K562 (cell line): ENCODE measurements at regions not wholly inside any gene's neighbourhood (a gene's known extent, or its start where the extent isn't known, plus 50 kb on each side); places are given as distances from the start of the nearest gene placed in this dataset.
A peak's percentile ranks its signal among the peaks of the same experiment; 100 is the strongest.

Source experiments
- ATAC-seq: fragments of 200-7000 bp; cut with Tn5 transposase; 3 replicates; pipeline ENCODE4 v1.9.1; 2020; ENCODE audit warnings: moderate library complexity
- BruUV-seq: library from RNA; stranded (reverse); fragments of 400-500 nt; replicated peaks from 2 replicates; lab custom pipeline; 2021; lab: Mats Ljungman, UMichigan
- CTCF ChIA-PET: fragments of 300-600 bp; formaldehyde crosslinking; extraction: SDS; loops from one replicate; lab custom pipeline; 2021; ENCODE audit warnings: low intra/inter-chr PET ratio; lab: Yijun Ruan, JAX
- POLR2A ChIA-PET: fragments of 300-600, 350-650 bp; sonication (Branson Sonifier 250); formaldehyde crosslinking; extraction: SDS; loops from one replicate; lab custom pipeline; 2021; ENCODE audit warnings: antibody characterized with exemption, inconsistent platforms; lab: Yijun Ruan, JAX
- DNase-seq, 4 experiments: peaks; one replicate each; pipeline versions ENCODE4 v3.0.0 to v3.0.0-alpha.2; 2011 to 2018; ENCODE audit warnings: low spot score in 3 of 4, mixed read lengths in 3 of 4; ENCODE audit errors: extremely low read depth in 1 of 4
- FAIRE-seq: peaks from 2 replicates; lab custom pipeline; 2011; peaks lifted over from hg19 to GRCh38; lab: Jason Lieb, UNC
- H2AFZ ChIP-seq: 2 replicates; pipeline ENCODE4 v1.6.0; 2011; ENCODE audit warnings: low read depth, low read length, control low read depth, inconsistent platforms
- H3K27ac ChIP-seq: fragments of 200-600 bp; 3 replicates; pipeline ENCODE4 v1.8.0; 2011; ENCODE audit warnings: low read depth, mild to moderate bottlenecking, control low read depth, inconsistent platforms, low read length, moderate library complexity, mixed read lengths; ENCODE audit errors: extremely low read depth
- H3K27me3 ChIP-seq, 2 experiments: fragments of 300-600 bp in 1 of 2; 2 replicates in 1 of 2; 3 replicates in 1 of 2; pipeline versions ENCODE4 v1.6.0 to v1.8.0; 2011; ENCODE audit warnings: inconsistent platforms in 2 of 2, low read length in 2 of 2, mild to moderate bottlenecking in 1 of 2, mixed read lengths in 1 of 2, moderate library complexity in 1 of 2; ENCODE audit not compliant: control insufficient read depth in 2 of 2, insufficient read depth in 2 of 2
- H3K36me3 ChIP-seq: fragments of 300-600 bp; 3 replicates; pipeline ENCODE4 v1.8.0; 2011; ENCODE audit warnings: mild to moderate bottlenecking, low read length, inconsistent platforms; ENCODE audit not compliant: control insufficient read depth, insufficient read depth
- H3K4me1 ChIP-seq, 2 experiments: fragments of 200-600 bp in 1 of 2; replicated peaks in 1 of 2; 2 replicates in 1 of 2; 3 replicates in 1 of 2; pipeline versions ENCODE4 v1.5.1 to v1.8.0; 2011; ENCODE audit warnings: inconsistent platforms in 2 of 2, low read length in 2 of 2, mild to moderate bottlenecking in 1 of 2, mixed read lengths in 1 of 2, moderate library complexity in 1 of 2; ENCODE audit not compliant: control insufficient read depth in 2 of 2, insufficient read depth in 2 of 2
- H3K4me2 ChIP-seq: 2 replicates; pipeline ENCODE4 v1.6.1; 2011; ENCODE audit warnings: low read length, control low read depth, inconsistent platforms, mixed read lengths; ENCODE audit not compliant: insufficient read depth
- H3K4me3 ChIP-seq: fragments of 200-600 bp; sonication (generic), shearing (Covaris generic); 2 replicates; pipeline ENCODE4 v1.5.1; 2016; ENCODE audit warnings: control low read depth, inconsistent platforms
- H3K79me2 ChIP-seq: fragments of 200-600 bp; 3 replicates; pipeline ENCODE4 v1.8.0; 2011; ENCODE audit warnings: low read length, inconsistent platforms; ENCODE audit not compliant: control insufficient read depth, insufficient read depth
- H3K9ac ChIP-seq, 2 experiments: 2 replicates each; pipeline versions ENCODE4 v1.6.0 to v1.6.1; 2011; ENCODE audit warnings: low read depth in 2 of 2, low read length in 2 of 2, control low read depth in 1 of 2, inconsistent platforms in 1 of 2, mild to moderate bottlenecking in 1 of 2, mixed read lengths in 1 of 2; ENCODE audit not compliant: insufficient read depth in 1 of 2
- H3K9me1 ChIP-seq: one replicate; pipeline ENCODE4 v1.6.0; 2011; ENCODE audit warnings: inconsistent platforms, mild to moderate bottlenecking, low read length, moderate library complexity; ENCODE audit not compliant: control insufficient read depth, insufficient read depth
- H3K9me3 ChIP-seq: replicated peaks from 2 replicates; pipeline ENCODE4 v1.5.1; 2011; ENCODE audit warnings: low read depth, low read length, inconsistent platforms; ENCODE audit not compliant: control insufficient read depth, insufficient read depth
- H4K20me1 ChIP-seq: replicated peaks from 2 replicates; pipeline ENCODE4 v1.6.1; 2011; ENCODE audit warnings: low read length, inconsistent platforms, mixed read lengths; ENCODE audit not compliant: control insufficient read depth, insufficient read depth
- ARID2 ChIP-seq: fragments of 450-650 bp; IDR thresholded peaks from 2 replicates; pipeline ENCODE4 v1.6.1; 2017; ENCODE audit warnings: antibody characterized with exemption, mild to moderate bottlenecking
- FOXJ2 ChIP-seq: fragments of 200-800 bp; sonication (Bioruptor generic); IDR thresholded peaks from 2 replicates; pipeline ENCODE4 v1.6.1; 2016; ENCODE audit warnings: missing genetic modification characterization, missing compliant biosample characterization
- TCF3 ChIP-seq: sonication (generic); formaldehyde crosslinking; IDR thresholded peaks from 2 replicates; pipeline ENCODE4 v1.4.0; 2020; ENCODE audit warnings: mild to moderate bottlenecking, missing genetic modification reagents
- ZBTB1 ChIP-seq: sonication (generic); formaldehyde crosslinking; IDR thresholded peaks from 2 replicates; pipeline ENCODE4 v1.8.1; 2023; ENCODE audit warnings: missing genetic modification reagents, low read depth, mild to moderate bottlenecking, borderline replicate concordance
- ZNF124 ChIP-seq: sonication (generic); formaldehyde crosslinking; IDR thresholded peaks from 2 replicates; pipeline ENCODE4 v1.8.1; 2022; ENCODE audit warnings: missing genetic modification reagents
- WGBS: fragments of 100-300 bp; shearing (Covaris generic); methylation state at CpG from one replicate; pipeline ENCODE4 v1.1.6; 2016; ENCODE audit warnings: low coverage, mixed read lengths; ENCODE audit not compliant: insufficient coverage; ENCODE audit errors: missing lambda C conversion rate; 5-methylcytosine and 5-hydroxymethylcytosine counted together
- in situ Hi-C: fragments of 300-500 bp; cut with MboI; formaldehyde crosslinking; loops from 4 replicates; pipeline ENCODE4 v1.15.0; 2018; ENCODE audit warnings: inconsistent platforms, mixed read lengths
- intact Hi-C: fragments of 100-400 bp; cut with micrococcal nuclease; formaldehyde crosslinking; loops from 2 replicates; pipeline ENCODE4 v1.14.2; 2022

DNA sequence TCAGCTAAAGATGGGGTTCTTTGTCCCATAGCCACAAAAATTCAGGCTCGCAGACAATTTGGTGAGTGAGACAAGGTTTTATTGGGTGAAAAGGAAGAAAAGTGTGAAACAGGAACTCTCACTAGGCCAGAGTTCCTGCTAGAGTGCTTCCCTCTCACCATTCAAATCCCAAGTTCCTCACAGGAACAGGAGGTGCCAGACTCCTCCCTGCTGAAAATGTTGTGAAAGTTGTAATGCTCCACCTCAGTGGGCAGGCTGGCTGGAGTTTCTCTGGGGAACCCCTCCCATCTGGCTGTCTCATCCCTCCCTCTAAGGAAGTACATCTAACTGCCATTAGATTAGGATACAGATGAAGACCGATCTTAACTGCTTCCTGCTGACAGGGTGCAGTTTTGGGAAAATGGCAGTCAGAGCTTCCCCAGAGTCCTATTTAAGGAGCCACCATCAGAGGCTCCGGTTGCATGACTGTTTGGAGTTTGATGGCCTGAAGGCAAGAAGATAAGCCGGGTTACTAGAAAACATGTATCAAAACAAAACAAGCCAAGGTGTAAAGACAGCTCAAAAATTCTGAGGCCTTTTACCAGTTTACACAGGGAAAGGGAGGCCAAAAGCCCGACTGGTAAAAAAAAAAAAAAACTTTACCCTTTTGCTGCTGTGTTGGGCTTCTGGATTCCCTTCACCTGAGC lies 127.6 kb downstream of the FSCB start:
- DNase-seq, result peak in 1 of 4 experiments; percentile 24
- Histone ChIP-seq H3K36me3 (no peaks in the 10 kb centered on the region), H3K4me2 (no peak overlapping the region), H3K4me1 (no peaks in the 10 kb centered on the region), H3K27me3 (no peaks in the 10 kb centered on the region), H2AFZ (no peak overlapping the region), H3K27ac (no peak overlapping the region), H4K20me1 (no peaks in the 10 kb centered on the region), H3K9ac (no peak overlapping the region), H3K9me3 (no peaks in the 10 kb centered on the region), H3K79me2 (no peaks in the 10 kb centered on the region), H3K4me3 (no peak overlapping the region), H3K9me1 (no peaks in the 10 kb centered on the region)
- ATAC-seq, result no peak
- intact Hi-C loops, result no loop called here
- ChIA-PET POLR2A (no interaction called here), CTCF (no interaction called here)
- in situ Hi-C loops, result no loop called here
- TF ChIP-seq TCF3 (peak; percentile 58), ZBTB1 (no peak), FOXJ2 (0 out of 2 replicates have a peak, but pooled peaks have one; percentile 34)
- FAIRE-seq, result no peak
- WGBS, result 4% methylated on average over 3 of the region's 5 CpGs
- BruUV-seq, result no TSS peak

DNA sequence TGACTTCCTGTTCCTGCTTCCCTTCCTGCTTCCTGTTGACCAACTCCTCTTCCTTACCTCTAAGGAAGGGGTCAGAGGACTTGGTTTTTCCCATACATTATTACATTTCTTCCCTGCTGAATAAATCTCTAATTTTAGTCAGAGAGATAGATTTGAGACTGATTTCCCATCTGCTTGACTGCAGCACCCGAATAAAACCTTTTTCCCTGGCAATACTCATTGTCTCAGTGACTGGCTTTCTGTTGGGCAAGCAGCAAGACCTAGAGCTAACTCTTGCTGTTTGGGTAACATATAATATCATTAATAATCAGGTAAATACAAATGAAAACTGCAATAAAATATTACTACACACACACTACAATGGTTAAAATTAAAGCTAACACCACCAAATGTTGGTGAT lies 132.2 kb downstream of the FSCB start:
- Histone ChIP-seq H3K9ac (no peak overlapping the region), H3K4me2 (no peak overlapping the region), H3K9me3 (no peaks in the 10 kb centered on the region), H3K36me3 (no peaks in the 10 kb centered on the region), H4K20me1 (no peaks in the 10 kb centered on the region), H3K4me3 (no peak overlapping the region), H3K27ac (no peak overlapping the region), H3K27me3 (no peaks in the 10 kb centered on the region), H3K4me1 (no peaks in the 10 kb centered on the region), H2AFZ (no peak overlapping the region), H3K9me1 (no peaks in the 10 kb centered on the region), H3K79me2 (no peaks in the 10 kb centered on the region)
- intact Hi-C loops (no loop called here), in situ Hi-C loops (no loop called here)
- TF ChIP-seq ARID2, result no peak
- TF ChIP-seq ZNF124 (CRISPR knock-in tag), result peak; percentile 98
- 0% methylated on average over 1 of the region's 1 CpG for WGBS
- POLR2A ChIA-PET, result no interaction called here
- CTCF ChIA-PET, result no interaction called here
- DNase-seq (no peak), ATAC-seq (no peak), FAIRE-seq (no peak)
- BruUV-seq, result no TSS peak
